HEK293 (cell line): ENCODE measurements at regions not wholly inside any gene's neighbourhood (a gene's known extent, or its start where the extent isn't known, plus 50 kb on each side); places are given as distances from the start of the nearest gene placed in this dataset.
A peak's percentile ranks its signal among the peaks of the same experiment; 100 is the strongest.

Experiments
- CTCF ChIA-PET: fragments of 350-600 bp; formaldehyde crosslinking; extraction: SDS; loops from one replicate; lab custom pipeline; 2021; ENCODE audit warnings: antibody characterized with exemption; lab: Yijun Ruan, JAX
- POLR2A ChIA-PET: fragments of 300-600 bp; formaldehyde crosslinking; extraction: SDS; loops from one replicate; lab custom pipeline; 2020; ENCODE audit warnings: antibody characterized with exemption, inconsistent platforms; lab: Yijun Ruan, JAX
- H3K27ac ChIP-seq: fragments of 200-500 bp; sonication (Bioruptor generic); 2 replicates; pipeline ENCODE4 v1.5.1; 2014; ENCODE audit warnings: low read depth, low read length, control low read depth, inconsistent platforms; ENCODE audit errors: extremely low read depth
- H3K36me3 ChIP-seq, 2 experiments: fragments of 200-500 bp in 1 of 2; sonication (Bioruptor generic) in 1 of 2; 1 replicate in 1 of 2; 2 replicates in 1 of 2; pipeline ENCODE4 v1.5.1; 2014 to 2017; ENCODE audit warnings: inconsistent platforms in 2 of 2, low read length in 2 of 2; ENCODE audit not compliant: control insufficient read depth in 2 of 2, insufficient read depth in 1 of 2
- H3K4me1 ChIP-seq: fragments of 200-500 bp; sonication (Bioruptor generic); 2 replicates; pipeline ENCODE4 v1.5.1; 2014; ENCODE audit warnings: mild to moderate bottlenecking, low read length, inconsistent platforms; ENCODE audit not compliant: control insufficient read depth, insufficient read depth
- H3K4me3 ChIP-seq: 2 replicates; pipeline ENCODE4 v1.5.1; 2011; ENCODE audit warnings: low read depth, mild to moderate bottlenecking, control low read depth, low read length, moderate library complexity
- H3K9me3 ChIP-seq: fragments of 200-500 bp; sonication (Bioruptor generic); 2 replicates; pipeline ENCODE4 v1.5.1; 2014; ENCODE audit warnings: low read depth, low read length, inconsistent platforms; ENCODE audit not compliant: control insufficient read depth, insufficient read depth
- EGR2 ChIP-seq: fragments of 450-650 bp; formaldehyde crosslinking; IDR thresholded peaks from 2 replicates; pipeline ENCODE4 v1.5.1; 2016; ENCODE audit warnings: low read depth, missing biosample characterization, missing genetic modification characterization
- SALL2 ChIP-seq: fragments of 450-650 bp; formaldehyde crosslinking; IDR thresholded peaks from 2 replicates; pipeline ENCODE4 v1.5.0; 2017; ENCODE audit warnings: missing biosample characterization, mild to moderate bottlenecking, missing genetic modification characterization, borderline replicate concordance
- YY1 ChIP-seq: fragments of 450-650 bp; formaldehyde crosslinking; IDR thresholded peaks from 2 replicates; pipeline ENCODE4 v1.5.1; 2018; ENCODE audit warnings: missing biosample characterization, missing genetic modification characterization
- ZBTB17 ChIP-seq: fragments of 450-650 bp; formaldehyde crosslinking; IDR thresholded peaks from 2 replicates; pipeline ENCODE4 v1.5.1; 2016; ENCODE audit warnings: missing biosample characterization, missing genetic modification characterization
- ZEB2 ChIP-seq: fragments of 450-650 bp; formaldehyde crosslinking; IDR thresholded peaks from 2 replicates; pipeline ENCODE4 v1.5.1; 2016; ENCODE audit warnings: missing biosample characterization, missing genetic modification characterization
- ZFHX2 ChIP-seq: fragments of 450-650 bp; formaldehyde crosslinking; conservative IDR thresholded peaks from 2 replicates; pipeline ENCODE4 v1.5.1; 2016; ENCODE audit warnings: missing biosample characterization, missing genetic modification characterization
- ZNF138 ChIP-seq: fragments of 450-650 bp; formaldehyde crosslinking; IDR thresholded peaks from 2 replicates; pipeline ENCODE4 v1.5.1; 2016; ENCODE audit warnings: missing biosample characterization, missing genetic modification characterization, borderline replicate concordance
- ZNF16 ChIP-seq: fragments of 450-650 bp; formaldehyde crosslinking; IDR thresholded peaks from 2 replicates; pipeline ENCODE4 v1.5.1; 2016; ENCODE audit warnings: low read depth, missing biosample characterization, missing genetic modification characterization
- ZNF221 ChIP-seq: fragments of 450-650 bp; formaldehyde crosslinking; IDR thresholded peaks from 2 replicates; pipeline ENCODE4 v1.5.1; 2017; ENCODE audit warnings: missing biosample characterization, missing genetic modification characterization, borderline replicate concordance
- ZNF423 ChIP-seq: fragments of 450-650 bp; formaldehyde crosslinking; IDR thresholded peaks from 2 replicates; pipeline ENCODE4 v1.5.1; 2016; ENCODE audit warnings: missing biosample characterization, missing genetic modification characterization
- ZNF571 ChIP-seq: fragments of 450-650 bp; formaldehyde crosslinking; IDR thresholded peaks from 2 replicates; pipeline ENCODE4 v1.5.0; 2017; ENCODE audit warnings: missing biosample characterization, missing genetic modification characterization
- ZNF777 ChIP-seq: fragments of 450-650 bp; formaldehyde crosslinking; IDR thresholded peaks from 2 replicates; pipeline ENCODE4 v1.5.1; 2017; ENCODE audit warnings: missing biosample characterization, missing genetic modification characterization, borderline replicate concordance
- ZNF837 ChIP-seq: fragments of 450-650 bp; formaldehyde crosslinking; IDR thresholded peaks from 2 replicates; pipeline ENCODE4 v1.5.1; 2016; ENCODE audit warnings: missing biosample characterization, missing genetic modification characterization
- TF ChIP-seq, protein P1 (sequence below): fragments of 450-650 bp; formaldehyde crosslinking; IDR thresholded peaks from 2 replicates; pipeline ENCODE4 v1.5.1; 2016; ENCODE audit warnings: missing biosample characterization, missing genetic modification characterization
- TF ChIP-seq, protein P2 (sequence below): fragments of 450-650 bp; formaldehyde crosslinking; IDR thresholded peaks from 2 replicates; pipeline ENCODE4 v1.5.1; 2016; ENCODE audit warnings: missing biosample characterization, missing genetic modification characterization, borderline replicate concordance
- TF ChIP-seq, protein P3 (sequence below): fragments of 450-650 bp; formaldehyde crosslinking; IDR thresholded peaks from 2 replicates; pipeline ENCODE4 v1.5.1; 2017; ENCODE audit warnings: missing biosample characterization, missing genetic modification characterization
- TF ChIP-seq, protein P4 (sequence below): fragments of 450-650 bp; formaldehyde crosslinking; IDR thresholded peaks from 2 replicates; pipeline ENCODE4 v1.5.1; 2016; ENCODE audit warnings: missing biosample characterization, missing genetic modification characterization
- TF ChIP-seq, protein P5 (sequence below): fragments of 450-650 bp; formaldehyde crosslinking; IDR thresholded peaks from 2 replicates; pipeline ENCODE4 v1.5.1; 2016; ENCODE audit warnings: missing biosample characterization, missing genetic modification characterization
- TF ChIP-seq, protein P6 (sequence below): fragments of 450-650 bp; formaldehyde crosslinking; IDR thresholded peaks from 2 replicates; pipeline ENCODE4 v1.5.1; 2016; ENCODE audit warnings: missing biosample characterization, missing genetic modification characterization

DNA sequence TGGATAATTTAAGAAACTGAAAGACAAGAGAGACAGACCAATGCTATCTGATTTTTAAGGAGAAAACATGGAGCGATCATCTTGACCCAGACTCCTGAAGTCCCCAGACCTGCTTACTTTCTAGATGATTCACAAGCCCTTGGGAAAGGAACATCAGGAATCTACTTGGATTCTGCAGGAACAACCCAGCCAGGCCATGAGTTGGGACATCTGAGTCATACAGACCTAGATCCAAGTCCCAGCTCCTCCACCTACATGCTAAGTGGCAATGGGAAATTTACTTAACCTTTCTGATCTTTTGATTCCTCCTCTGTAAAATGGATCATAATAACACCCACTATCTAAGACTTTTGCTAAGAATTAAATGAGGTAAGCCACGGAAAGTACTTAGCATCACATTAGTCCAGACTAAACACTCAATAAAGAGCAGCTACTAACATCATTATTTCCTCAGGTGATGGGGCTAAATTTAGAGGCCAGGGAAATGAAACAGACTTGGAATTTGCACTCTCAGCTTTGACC lies 61.0 kb upstream of the MAFB start:
- Histone ChIP-seq H3K9me3 (no peaks in the 10 kb centered on the region), H3K4me1 (no peaks in the 10 kb centered on the region), H3K4me3 (no peak overlapping the region), H3K36me3 (no peaks in the 10 kb centered on the region), H3K27ac (no peak overlapping the region)
- ChIA-PET POLR2A (no interaction called here), CTCF (interaction anchor here (0.7 to 5.8 kb wide), 2 partner anchors 10 to 275 kb away, joined by 3 to 29 read pairs; no protein-coding TSS in a partner anchor)
- TF ChIP-seq ZFHX2 (tag by site-specific recombination) (peak; percentile 71), EGR2 (peak; percentile 59; the same call in 1 of the 2 replicates), SALL2 (tag by site-specific recombination) (no peak)
- TF ChIP-seq, protein P1, sequence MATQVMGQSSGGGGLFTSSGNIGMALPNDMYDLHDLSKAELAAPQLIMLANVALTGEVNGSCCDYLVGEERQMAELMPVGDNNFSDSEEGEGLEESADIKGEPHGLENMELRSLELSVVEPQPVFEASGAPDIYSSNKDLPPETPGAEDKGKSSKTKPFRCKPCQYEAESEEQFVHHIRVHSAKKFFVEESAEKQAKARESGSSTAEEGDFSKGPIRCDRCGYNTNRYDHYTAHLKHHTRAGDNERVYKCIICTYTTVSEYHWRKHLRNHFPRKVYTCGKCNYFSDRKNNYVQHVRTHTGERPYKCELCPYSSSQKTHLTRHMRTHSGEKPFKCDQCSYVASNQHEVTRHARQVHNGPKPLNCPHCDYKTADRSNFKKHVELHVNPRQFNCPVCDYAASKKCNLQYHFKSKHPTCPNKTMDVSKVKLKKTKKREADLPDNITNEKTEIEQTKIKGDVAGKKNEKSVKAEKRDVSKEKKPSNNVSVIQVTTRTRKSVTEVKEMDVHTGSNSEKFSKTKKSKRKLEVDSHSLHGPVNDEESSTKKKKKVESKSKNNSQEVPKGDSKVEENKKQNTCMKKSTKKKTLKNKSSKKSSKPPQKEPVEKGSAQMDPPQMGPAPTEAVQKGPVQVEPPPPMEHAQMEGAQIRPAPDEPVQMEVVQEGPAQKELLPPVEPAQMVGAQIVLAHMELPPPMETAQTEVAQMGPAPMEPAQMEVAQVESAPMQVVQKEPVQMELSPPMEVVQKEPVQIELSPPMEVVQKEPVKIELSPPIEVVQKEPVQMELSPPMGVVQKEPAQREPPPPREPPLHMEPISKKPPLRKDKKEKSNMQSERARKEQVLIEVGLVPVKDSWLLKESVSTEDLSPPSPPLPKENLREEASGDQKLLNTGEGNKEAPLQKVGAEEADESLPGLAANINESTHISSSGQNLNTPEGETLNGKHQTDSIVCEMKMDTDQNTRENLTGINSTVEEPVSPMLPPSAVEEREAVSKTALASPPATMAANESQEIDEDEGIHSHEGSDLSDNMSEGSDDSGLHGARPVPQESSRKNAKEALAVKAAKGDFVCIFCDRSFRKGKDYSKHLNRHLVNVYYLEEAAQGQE: no peak

DNA sequence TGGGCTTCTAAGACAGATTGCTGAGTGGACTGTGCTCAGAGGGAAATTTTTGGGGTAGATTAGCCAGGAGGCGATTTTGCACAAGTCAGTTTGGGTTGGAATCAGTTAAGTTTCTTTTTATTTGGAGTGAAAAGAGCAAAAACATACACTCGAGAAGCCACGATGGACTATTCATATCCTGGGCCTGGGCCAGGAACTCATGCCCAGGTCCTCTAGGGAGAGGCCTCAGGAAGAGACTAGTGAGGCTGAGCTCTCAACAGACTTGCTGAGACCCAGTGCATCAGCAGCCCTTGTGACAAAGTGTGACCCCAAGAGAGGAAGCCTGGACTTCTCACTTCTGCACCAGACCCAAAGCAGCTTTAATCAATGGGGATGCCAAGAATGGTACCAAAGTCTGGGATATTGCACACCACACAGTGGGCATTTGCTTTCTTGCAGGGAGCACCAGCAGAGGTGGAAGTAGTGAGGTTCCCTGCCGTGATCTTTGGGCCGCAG lies 61.6 kb upstream of the MAFB start:
- ChIA-PET POLR2A (no interaction called here), CTCF (interaction anchor here (0.7 to 5.8 kb wide), 2 partner anchors 10 to 274 kb away, joined by 3 to 29 read pairs; no protein-coding TSS in a partner anchor)
- no peak overlapping the region for H3K4me3 ChIP-seq
- no peaks in the 10 kb centered on the region for H3K36me3 ChIP-seq
- no peak for TF ChIP-seq ZNF423 (tag by site-specific recombination)
- no peak for TF ChIP-seq ZNF221 (tag by site-specific recombination)
- TF ChIP-seq ZBTB17 (tag by site-specific recombination): no peak
- TF ChIP-seq, protein P2, sequence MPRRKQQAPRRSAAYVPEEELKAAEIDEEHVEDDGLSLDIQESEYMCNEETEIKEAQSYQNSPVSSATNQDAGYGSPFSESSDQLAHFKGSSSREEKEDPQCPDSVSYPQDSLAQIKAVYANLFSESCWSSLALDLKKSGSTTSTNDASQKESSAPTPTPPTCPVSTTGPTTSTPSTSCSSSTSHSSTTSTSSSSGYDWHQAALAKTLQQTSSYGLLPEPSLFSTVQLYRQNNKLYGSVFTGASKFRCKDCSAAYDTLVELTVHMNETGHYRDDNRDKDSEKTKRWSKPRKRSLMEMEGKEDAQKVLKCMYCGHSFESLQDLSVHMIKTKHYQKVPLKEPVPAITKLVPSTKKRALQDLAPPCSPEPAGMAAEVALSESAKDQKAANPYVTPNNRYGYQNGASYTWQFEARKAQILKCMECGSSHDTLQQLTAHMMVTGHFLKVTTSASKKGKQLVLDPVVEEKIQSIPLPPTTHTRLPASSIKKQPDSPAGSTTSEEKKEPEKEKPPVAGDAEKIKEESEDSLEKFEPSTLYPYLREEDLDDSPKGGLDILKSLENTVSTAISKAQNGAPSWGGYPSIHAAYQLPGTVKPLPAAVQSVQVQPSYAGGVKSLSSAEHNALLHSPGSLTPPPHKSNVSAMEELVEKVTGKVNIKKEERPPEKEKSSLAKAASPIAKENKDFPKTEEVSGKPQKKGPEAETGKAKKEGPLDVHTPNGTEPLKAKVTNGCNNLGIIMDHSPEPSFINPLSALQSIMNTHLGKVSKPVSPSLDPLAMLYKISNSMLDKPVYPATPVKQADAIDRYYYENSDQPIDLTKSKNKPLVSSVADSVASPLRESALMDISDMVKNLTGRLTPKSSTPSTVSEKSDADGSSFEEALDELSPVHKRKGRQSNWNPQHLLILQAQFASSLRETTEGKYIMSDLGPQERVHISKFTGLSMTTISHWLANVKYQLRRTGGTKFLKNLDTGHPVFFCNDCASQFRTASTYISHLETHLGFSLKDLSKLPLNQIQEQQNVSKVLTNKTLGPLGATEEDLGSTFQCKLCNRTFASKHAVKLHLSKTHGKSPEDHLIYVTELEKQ (tag by site-specific recombination): no peak
- TF ChIP-seq ZEB2 (tag by site-specific recombination): no peak
- no peak for TF ChIP-seq YY1 (tag by site-specific recombination)
- TF ChIP-seq ZNF571 (tag by site-specific recombination): no peak
- TF ChIP-seq, protein P3, sequence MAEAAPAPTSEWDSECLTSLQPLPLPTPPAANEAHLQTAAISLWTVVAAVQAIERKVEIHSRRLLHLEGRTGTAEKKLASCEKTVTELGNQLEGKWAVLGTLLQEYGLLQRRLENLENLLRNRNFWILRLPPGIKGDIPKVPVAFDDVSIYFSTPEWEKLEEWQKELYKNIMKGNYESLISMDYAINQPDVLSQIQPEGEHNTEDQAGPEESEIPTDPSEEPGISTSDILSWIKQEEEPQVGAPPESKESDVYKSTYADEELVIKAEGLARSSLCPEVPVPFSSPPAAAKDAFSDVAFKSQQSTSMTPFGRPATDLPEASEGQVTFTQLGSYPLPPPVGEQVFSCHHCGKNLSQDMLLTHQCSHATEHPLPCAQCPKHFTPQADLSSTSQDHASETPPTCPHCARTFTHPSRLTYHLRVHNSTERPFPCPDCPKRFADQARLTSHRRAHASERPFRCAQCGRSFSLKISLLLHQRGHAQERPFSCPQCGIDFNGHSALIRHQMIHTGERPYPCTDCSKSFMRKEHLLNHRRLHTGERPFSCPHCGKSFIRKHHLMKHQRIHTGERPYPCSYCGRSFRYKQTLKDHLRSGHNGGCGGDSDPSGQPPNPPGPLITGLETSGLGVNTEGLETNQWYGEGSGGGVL (tag by site-specific recombination): no peak
- no peak for TF ChIP-seq ZNF777 (tag by site-specific recombination)
- TF ChIP-seq ZNF138 (tag by site-specific recombination): no peak
- TF ChIP-seq, protein P4, sequence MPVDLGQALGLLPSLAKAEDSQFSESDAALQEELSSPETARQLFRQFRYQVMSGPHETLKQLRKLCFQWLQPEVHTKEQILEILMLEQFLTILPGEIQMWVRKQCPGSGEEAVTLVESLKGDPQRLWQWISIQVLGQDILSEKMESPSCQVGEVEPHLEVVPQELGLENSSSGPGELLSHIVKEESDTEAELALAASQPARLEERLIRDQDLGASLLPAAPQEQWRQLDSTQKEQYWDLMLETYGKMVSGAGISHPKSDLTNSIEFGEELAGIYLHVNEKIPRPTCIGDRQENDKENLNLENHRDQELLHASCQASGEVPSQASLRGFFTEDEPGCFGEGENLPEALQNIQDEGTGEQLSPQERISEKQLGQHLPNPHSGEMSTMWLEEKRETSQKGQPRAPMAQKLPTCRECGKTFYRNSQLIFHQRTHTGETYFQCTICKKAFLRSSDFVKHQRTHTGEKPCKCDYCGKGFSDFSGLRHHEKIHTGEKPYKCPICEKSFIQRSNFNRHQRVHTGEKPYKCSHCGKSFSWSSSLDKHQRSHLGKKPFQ (tag by site-specific recombination): no peak
- TF ChIP-seq, protein P5, sequence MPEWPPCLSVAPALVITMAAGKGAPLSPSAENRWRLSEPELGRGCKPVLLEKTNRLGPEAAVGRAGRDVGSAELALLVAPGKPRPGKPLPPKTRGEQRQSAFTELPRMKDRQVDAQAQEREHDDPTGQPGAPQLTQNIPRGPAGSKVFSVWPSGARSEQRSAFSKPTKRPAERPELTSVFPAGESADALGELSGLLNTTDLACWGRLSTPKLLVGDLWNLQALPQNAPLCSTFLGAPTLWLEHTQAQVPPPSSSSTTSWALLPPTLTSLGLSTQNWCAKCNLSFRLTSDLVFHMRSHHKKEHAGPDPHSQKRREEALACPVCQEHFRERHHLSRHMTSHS: no peak
- no peak for TF ChIP-seq ZNF837 (tag by site-specific recombination)
- TF ChIP-seq SALL2 (tag by site-specific recombination): no peak
- TF ChIP-seq, protein P6, sequence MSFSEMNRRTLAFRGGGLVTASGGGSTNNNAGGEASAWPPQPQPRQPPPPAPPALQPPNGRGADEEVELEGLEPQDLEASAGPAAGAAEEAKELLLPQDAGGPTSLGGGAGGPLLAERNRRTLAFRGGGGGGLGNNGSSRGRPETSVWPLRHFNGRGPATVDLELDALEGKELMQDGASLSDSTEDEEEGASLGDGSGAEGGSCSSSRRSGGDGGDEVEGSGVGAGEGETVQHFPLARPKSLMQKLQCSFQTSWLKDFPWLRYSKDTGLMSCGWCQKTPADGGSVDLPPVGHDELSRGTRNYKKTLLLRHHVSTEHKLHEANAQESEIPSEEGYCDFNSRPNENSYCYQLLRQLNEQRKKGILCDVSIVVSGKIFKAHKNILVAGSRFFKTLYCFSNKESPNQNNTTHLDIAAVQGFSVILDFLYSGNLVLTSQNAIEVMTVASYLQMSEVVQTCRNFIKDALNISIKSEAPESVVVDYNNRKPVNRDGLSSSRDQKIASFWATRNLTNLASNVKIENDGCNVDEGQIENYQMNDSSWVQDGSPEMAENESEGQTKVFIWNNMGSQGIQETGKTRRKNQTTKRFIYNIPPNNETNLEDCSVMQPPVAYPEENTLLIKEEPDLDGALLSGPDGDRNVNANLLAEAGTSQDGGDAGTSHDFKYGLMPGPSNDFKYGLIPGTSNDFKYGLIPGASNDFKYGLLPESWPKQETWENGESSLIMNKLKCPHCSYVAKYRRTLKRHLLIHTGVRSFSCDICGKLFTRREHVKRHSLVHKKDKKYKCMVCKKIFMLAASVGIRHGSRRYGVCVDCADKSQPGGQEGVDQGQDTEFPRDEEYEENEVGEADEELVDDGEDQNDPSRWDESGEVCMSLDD (tag by site-specific recombination): no peak
- no peak for TF ChIP-seq ZNF16 (tag by site-specific recombination)
- no peaks in the 10 kb centered on the region for H3K9me3 ChIP-seq
- H3K27ac ChIP-seq: no peak overlapping the region
- no peaks in the 10 kb centered on the region for H3K4me1 ChIP-seq
